SK-N-SH treated with all-trans-retinoic acid at 6 μM for 48 hours (cell line): ENCODE measurements at regions not wholly inside any gene's neighbourhood (a gene's known extent, or its start where the extent isn't known, plus 50 kb on each side); places are given as distances from the start of the nearest gene placed in this dataset.

Source experiments
- ATAC-seq: fragments of 200-7000 bp; cut with Tn5 transposase; 3 replicates; pipeline ENCODE4 v1.9.1; 2020; ENCODE audit warnings: mild to moderate bottlenecking, moderate library complexity
- ARNTL ChIP-seq: fragments of 450-650 bp; formaldehyde crosslinking; IDR thresholded peaks from 2 replicates; pipeline ENCODE4 v1.5.0; 2020; ENCODE audit warnings: low read depth, mild to moderate bottlenecking, moderate library complexity, borderline replicate concordance
- BACH2 ChIP-seq: fragments of 250-450 bp; sonication (Bioruptor Pico); IDR thresholded peaks from 2 replicates; pipeline ENCODE4 v1.9.0; 2021; ENCODE audit warnings: mild to moderate bottlenecking, borderline replicate concordance
- CSDC2 ChIP-seq: fragments of 250-450 bp; sonication (Bioruptor Pico); IDR thresholded peaks from 2 replicates; pipeline ENCODE4 v1.5.0; 2020; ENCODE audit warnings: mild to moderate bottlenecking, moderate library complexity
- ESRRG ChIP-seq: fragments of 250-450 bp; sonication (Bioruptor Pico); IDR thresholded peaks from 2 replicates; pipeline ENCODE4 v1.6.1; 2021; ENCODE audit warnings: mild to moderate bottlenecking
- ISL1 ChIP-seq: fragments of 250-450 bp; sonication (Bioruptor Pico); IDR thresholded peaks from 2 replicates; pipeline ENCODE4 v2.1.2; 2022; ENCODE audit warnings: mild to moderate bottlenecking, moderate library complexity
- PATZ1 ChIP-seq: fragments of 250-450 bp; sonication (Bioruptor Pico); IDR thresholded peaks from 2 replicates; pipeline ENCODE4 v1.8.0; 2020; ENCODE audit warnings: mild to moderate bottlenecking, moderate library complexity, borderline replicate concordance
- POU6F1 ChIP-seq: fragments of 250-450 bp; sonication (Bioruptor Pico); IDR thresholded peaks from 2 replicates; pipeline ENCODE4 v1.8.0; 2021; ENCODE audit warnings: low read depth, mild to moderate bottlenecking, moderate library complexity, borderline replicate concordance
- PPARA ChIP-seq: fragments of 250-450 bp; sonication (Bioruptor Pico); IDR thresholded peaks from 2 replicates; pipeline ENCODE4 v1.5.0; 2020; ENCODE audit warnings: mild to moderate bottlenecking, borderline replicate concordance
- RARB ChIP-seq: fragments of 250-450 bp; sonication (Bioruptor Pico); IDR thresholded peaks from 2 replicates; pipeline ENCODE4 v1.8.0; 2021; ENCODE audit warnings: mild to moderate bottlenecking, moderate library complexity
- SNAI2 ChIP-seq: fragments of 250-450 bp; sonication (Bioruptor Pico); IDR thresholded peaks from 2 replicates; pipeline ENCODE4 v1.5.0; 2020; ENCODE audit warnings: mild to moderate bottlenecking, moderate library complexity
- TOX ChIP-seq: fragments of 250-450 bp; sonication (Bioruptor Pico); IDR thresholded peaks from 2 replicates; pipeline ENCODE4 v1.8.0; 2021; ENCODE audit warnings: mild to moderate bottlenecking, moderate library complexity, borderline replicate concordance
- ZNF565 ChIP-seq: fragments of 450-650 bp; formaldehyde crosslinking; conservative IDR thresholded peaks from 2 replicates; pipeline ENCODE4 v1.5.0; 2020; ENCODE audit warnings: low read depth, mild to moderate bottlenecking, moderate library complexity
- ZNF70 ChIP-seq: fragments of 450-650 bp; formaldehyde crosslinking; IDR thresholded peaks from 2 replicates; pipeline ENCODE4 v1.5.0; 2020; ENCODE audit warnings: mild to moderate bottlenecking, moderate library complexity
- ZNF8 ChIP-seq: fragments of 450-650 bp; formaldehyde crosslinking; IDR thresholded peaks from 2 replicates; pipeline ENCODE4 v1.5.0; 2020; ENCODE audit warnings: mild to moderate bottlenecking, moderate library complexity
- TF ChIP-seq, protein P1 (sequence below): fragments of 250-450 bp; sonication (Bioruptor Pico); IDR thresholded peaks from 2 replicates; pipeline ENCODE4 v1.5.1; 2020; ENCODE audit warnings: low read depth, mild to moderate bottlenecking, moderate library complexity
- TF ChIP-seq, protein P2 (sequence below): fragments of 250-450 bp; sonication (Bioruptor Pico); IDR thresholded peaks from 2 replicates; pipeline ENCODE4 v1.5.1; 2021; ENCODE audit warnings: mild to moderate bottlenecking, moderate library complexity
- TF ChIP-seq, protein P3 (sequence below): fragments of 250-450 bp; sonication (Bioruptor Pico); IDR thresholded peaks from 2 replicates; pipeline ENCODE4 v1.5.0; 2020; ENCODE audit warnings: mild to moderate bottlenecking, moderate library complexity

DNA sequence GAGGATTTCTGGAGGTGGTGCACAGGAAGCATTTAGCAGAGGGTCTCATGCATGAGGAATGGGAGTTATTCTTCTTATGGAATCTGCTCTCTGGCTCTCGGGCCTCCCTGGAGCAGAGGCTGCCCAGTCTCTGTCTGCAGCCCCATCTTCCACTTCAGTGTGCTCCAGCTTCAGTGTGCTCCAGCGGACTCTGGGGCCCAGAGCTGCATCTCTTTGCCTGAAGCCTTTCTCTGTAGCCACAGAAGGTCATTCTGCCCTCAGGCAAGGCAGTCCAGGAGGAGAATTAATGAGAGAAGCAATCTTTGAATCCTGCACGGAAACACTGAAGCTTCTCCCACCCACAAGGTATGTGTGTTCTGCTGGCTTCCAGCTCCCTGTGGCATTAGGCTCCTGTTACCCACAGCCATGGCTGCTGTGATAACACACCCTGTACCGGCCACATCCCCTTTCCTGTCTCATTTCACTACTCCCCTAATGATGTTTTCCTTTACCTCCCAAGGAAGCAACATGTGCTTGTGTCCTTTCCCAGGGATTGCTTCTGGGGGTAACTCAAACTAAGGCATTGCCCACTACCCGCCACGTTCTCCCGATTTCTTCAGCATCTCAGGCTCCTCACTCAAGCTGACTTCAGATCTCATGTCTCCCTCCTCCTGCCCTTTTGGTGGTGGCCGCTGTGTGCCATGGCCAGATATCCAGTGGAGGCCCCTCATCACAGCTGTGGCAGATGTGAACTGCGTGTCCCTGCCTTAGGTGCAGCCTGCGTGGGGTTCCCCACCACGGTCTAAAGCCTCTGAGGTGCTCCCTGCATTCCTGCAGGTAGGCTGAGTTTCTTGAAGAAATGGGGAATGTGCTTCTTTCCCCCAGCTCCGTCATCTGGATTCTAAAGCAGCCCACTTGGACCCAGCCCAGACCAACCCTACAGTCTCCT, 181.2 kb upstream of the GALNT2 start:
- ATAC-seq: no peak
- TF ChIP-seq BACH2 (CRISPR knock-in tag) (no peak), RARB (CRISPR knock-in tag) (no peak), PPARA (no peak), PATZ1 (CRISPR knock-in tag) (no peak), ZNF565 (CRISPR knock-in tag) (no peak), TOX (CRISPR knock-in tag) (no peak)
- TF ChIP-seq, protein P1, sequence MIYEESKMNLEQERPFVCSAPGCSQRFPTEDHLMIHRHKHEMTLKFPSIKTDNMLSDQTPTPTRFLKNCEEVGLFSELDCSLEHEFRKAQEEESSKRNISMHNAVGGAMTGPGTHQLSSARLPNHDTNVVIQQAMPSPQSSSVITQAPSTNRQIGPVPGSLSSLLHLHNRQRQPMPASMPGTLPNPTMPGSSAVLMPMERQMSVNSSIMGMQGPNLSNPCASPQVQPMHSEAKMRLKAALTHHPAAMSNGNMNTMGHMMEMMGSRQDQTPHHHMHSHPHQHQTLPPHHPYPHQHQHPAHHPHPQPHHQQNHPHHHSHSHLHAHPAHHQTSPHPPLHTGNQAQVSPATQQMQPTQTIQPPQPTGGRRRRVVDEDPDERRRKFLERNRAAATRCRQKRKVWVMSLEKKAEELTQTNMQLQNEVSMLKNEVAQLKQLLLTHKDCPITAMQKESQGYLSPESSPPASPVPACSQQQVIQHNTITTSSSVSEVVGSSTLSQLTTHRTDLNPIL (CRISPR knock-in tag): no peak
- TF ChIP-seq, protein P2, sequence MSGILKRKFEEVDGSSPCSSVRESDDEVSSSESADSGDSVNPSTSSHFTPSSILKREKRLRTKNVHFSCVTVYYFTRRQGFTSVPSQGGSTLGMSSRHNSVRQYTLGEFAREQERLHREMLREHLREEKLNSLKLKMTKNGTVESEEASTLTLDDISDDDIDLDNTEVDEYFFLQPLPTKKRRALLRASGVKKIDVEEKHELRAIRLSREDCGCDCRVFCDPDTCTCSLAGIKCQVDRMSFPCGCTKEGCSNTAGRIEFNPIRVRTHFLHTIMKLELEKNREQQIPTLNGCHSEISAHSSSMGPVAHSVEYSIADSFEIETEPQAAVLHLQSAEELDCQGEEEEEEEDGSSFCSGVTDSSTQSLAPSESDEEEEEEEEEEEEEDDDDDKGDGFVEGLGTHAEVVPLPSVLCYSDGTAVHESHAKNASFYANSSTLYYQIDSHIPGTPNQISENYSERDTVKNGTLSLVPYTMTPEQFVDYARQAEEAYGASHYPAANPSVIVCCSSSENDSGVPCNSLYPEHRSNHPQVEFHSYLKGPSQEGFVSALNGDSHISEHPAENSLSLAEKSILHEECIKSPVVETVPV: no peak
- TF ChIP-seq, protein P3, sequence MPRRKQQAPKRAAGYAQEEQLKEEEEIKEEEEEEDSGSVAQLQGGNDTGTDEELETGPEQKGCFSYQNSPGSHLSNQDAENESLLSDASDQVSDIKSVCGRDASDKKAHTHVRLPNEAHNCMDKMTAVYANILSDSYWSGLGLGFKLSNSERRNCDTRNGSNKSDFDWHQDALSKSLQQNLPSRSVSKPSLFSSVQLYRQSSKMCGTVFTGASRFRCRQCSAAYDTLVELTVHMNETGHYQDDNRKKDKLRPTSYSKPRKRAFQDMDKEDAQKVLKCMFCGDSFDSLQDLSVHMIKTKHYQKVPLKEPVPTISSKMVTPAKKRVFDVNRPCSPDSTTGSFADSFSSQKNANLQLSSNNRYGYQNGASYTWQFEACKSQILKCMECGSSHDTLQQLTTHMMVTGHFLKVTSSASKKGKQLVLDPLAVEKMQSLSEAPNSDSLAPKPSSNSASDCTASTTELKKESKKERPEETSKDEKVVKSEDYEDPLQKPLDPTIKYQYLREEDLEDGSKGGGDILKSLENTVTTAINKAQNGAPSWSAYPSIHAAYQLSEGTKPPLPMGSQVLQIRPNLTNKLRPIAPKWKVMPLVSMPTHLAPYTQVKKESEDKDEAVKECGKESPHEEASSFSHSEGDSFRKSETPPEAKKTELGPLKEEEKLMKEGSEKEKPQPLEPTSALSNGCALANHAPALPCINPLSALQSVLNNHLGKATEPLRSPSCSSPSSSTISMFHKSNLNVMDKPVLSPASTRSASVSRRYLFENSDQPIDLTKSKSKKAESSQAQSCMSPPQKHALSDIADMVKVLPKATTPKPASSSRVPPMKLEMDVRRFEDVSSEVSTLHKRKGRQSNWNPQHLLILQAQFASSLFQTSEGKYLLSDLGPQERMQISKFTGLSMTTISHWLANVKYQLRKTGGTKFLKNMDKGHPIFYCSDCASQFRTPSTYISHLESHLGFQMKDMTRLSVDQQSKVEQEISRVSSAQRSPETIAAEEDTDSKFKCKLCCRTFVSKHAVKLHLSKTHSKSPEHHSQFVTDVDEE: no peak

GRCh38 chr1:229886636-229887035, 180.4 kb upstream of the GALNT2 start:
- no peak for ATAC-seq
- TF ChIP-seq BACH2 (CRISPR knock-in tag) (no peak), CSDC2 (no peak)
- TF ChIP-seq, all 23 proteins: peak for 0

DNA sequence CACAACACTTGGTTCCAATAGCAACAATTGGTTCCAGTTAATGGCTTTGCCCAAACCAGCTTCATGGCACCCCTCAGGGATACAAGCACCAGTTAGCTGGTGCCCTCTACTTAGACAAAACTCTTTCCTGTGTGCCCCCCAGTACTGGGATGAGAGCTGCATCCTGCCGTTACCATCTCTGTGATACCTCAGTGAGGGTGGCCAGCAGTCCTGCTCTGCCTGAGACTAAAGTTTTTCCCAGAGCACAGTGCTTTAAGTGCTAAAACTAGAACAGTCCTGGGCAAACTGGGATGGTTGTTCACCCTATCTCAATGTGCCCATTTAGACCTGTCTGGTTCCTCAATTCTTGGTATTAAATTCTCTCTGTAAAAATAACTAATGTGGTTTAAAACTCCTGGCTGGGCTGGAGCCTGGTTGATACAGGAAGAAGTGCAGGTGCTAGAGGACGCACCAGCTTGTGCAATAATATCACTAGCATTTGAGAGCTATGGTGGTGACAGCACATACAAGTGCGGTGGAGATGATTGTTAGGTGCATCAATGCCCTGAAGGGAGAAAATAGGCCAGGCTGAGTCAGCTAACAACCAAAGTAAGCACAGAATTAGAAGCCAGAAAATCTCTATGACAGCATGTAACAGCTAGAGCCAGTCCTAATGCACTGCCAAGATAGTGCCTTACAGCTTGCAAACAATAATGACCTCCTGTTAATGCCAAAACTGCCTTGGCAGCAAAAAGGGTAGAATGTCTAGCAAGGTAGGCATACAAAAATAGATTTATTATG, 179.8 kb upstream of the GALNT2 start:
- TF ChIP-seq SNAI2 (CRISPR knock-in tag) (no peak), RARB (CRISPR knock-in tag) (no peak), ESRRG (no peak), PATZ1 (CRISPR knock-in tag) (no peak), ZNF8 (no peak), BACH2 (CRISPR knock-in tag) (no peak), ZNF70 (CRISPR knock-in tag) (no peak), CSDC2 (no peak), ISL1 (CRISPR knock-in tag) (no peak), ARNTL (CRISPR knock-in tag) (no peak), POU6F1 (CRISPR knock-in tag) (no peak), TOX (CRISPR knock-in tag) (no peak)
- TF ChIP-seq, protein P3: no peak
- TF ChIP-seq, protein P2: no peak
- ATAC-seq: no peak
